ACHN (cell line): ENCODE measurements at regions not wholly inside any gene's neighbourhood (a gene's known extent, or its start where the extent isn't known, plus 50 kb on each side); places are given as distances from the start of the nearest gene placed in this dataset.

Source experiments
- DNase-seq: peaks from one replicate; pipeline ENCODE4 v3.0.0-alpha.2; 2015
- in situ Hi-C: cut with HindIII; loops from 2 replicates; pipeline ENCODE4 v1.10.0; 2017; ENCODE audit warnings: low sequenced_read_pairs, low pct_ligation_motif_present, low pct_unique_long_range_greater_than_20kb

DNA sequence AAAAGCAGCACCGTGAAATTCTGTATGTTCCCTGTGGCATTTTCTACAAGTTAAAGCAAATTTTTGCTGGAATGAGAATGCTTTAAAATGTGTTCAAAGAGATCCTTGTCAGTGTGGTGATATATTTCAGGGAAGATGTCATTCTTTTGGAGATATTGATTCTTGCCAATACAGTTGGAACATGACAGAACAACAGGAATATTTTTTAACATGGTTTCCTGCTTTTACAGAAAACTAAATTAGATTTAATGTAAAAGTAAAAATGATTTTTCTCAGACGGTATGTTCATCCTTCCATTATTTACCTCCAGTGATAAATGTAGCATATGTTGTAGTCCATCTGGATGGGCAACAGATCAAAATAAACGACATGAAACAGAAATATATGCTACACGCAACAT, 474.8 kb downstream of the TMA16 start:
- no peak for DNase-seq
- in situ Hi-C loops: no loop called here

DNA sequence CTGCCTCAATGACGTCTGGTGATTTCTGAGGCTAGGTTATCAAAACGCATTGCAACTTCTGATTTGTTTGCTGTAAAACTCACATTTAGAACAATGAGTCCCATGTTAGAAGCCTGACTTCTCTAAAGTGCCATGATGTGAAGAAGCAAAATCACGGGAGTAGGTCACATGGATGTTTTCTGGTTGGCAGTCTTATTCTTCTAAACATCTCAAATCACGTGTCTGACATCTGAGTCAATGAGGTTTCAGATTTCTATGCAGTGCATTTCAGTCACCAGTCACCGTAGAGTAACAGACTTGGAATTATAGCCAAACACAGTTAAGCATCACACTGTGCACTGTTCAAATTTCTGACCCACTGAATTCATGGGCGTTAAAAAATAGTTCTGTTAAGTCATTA, 482.1 kb downstream of the TMA16 start:
- DNase-seq: no peak
- in situ Hi-C loops: no loop called here

DNA sequence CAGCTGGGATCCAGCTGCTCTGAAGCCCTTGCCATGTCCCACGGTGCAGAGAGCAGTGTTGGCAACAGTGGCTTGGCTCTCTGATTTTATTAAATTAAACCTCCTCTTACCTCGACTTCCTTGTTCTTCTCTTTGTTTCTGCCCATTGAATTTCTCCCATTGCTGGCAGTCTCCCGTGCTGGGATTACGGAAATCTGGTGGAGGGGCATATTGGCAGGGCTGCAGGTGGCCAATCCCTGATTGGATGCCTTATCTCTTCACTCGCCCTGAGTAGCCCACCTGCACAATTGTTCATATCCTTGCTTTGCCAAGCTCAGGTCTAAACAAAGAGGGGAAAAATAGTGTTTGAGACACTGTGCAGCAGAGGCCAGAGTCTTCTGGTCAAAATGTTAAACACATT, 493.9 kb downstream of the TMA16 start:
- in situ Hi-C loops: no loop called here
- no peak for DNase-seq

DNA sequence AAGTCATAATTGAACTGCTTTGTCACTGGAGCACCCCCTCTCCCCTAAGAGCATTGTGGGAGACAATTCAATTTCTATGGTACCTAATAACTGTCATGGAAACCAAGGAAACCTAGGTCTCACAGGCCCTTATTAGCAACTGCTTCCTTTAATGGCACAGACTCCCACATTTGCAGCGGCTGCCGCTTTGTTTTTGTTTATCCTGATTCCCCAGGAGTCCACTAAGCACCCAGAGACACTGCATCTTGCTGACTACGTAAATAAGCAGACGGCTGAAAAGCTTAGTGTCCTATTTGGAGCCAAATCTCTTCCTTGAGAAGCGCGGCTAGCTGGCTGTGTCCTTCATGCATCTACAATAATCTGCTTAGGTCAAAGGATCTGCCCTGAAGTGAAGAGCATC, 494.4 kb downstream of the TMA16 start:
- in situ Hi-C loops: no loop called here
- DNase-seq: no peak

DNA sequence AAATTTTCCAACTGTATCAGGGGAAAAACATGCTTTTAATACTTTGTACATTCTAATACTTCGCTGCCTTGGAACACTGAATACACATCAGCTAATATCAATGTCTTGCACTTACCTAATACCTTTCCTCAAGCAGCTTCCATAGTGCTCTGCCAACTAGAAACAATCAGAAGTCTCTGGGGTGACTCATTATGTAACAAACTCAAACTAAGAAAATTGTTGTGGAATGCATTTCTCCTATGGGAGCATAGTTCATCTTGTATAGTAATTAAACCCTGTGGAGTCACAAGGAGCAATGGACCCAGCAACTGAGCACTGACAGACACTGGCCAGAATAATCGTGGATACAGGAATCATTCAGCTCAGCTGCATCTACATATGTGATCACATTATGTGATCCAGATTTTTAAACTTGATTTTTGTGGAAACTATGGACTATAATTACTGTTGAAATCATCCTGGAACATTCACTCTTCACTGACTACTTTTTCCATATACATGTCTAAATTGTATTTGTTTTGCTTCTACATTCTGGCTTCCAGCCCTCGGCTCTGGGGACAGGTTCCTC, 496.9 kb downstream of the TMA16 start:
- DNase-seq: no peak

DNA sequence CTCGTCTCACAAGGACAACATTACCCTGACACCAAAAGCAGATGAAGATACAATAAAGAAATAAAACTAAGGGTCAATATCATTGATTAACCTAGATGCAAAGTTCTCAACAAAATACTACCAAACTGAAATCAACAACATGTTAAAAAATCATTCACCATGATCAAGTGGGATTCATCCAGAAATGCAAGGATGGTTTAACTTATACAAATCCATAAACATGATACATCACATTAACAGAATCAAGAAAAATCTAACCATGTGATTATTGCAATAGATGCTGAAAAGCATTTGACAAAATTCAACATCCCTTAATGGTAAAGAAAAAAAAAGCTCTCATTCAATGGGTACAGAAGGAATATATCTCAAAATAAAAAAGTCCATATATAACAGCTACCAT, 514.9 kb downstream of the TMA16 start:
- no peak for DNase-seq
- in situ Hi-C loops: no loop called here

More for the DNA sequence above, 496.9 kb downstream of the TMA16 start:
- in situ Hi-C loops: no loop called here

DNA sequence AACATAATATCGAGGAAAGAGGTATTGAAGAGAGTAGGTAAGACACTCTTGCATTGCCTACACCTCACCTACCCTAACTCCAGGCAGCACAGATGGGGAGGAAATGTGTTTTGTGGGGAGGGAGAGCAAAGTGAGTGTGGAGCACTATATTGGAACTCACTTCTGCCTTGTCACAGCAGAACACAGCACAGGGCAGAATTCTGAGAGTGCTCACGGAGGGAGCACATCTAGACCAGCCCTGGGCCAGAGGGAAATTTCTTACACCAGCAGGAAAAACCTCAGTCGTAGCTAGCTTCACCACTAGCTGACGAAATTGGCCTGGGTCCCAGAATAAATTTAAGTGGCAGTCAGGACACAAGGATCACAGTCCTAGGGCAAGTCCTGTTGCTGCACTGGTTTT, 517.3 kb downstream of the TMA16 start:
- in situ Hi-C loops: no loop called here
- no peak for DNase-seq

DNA sequence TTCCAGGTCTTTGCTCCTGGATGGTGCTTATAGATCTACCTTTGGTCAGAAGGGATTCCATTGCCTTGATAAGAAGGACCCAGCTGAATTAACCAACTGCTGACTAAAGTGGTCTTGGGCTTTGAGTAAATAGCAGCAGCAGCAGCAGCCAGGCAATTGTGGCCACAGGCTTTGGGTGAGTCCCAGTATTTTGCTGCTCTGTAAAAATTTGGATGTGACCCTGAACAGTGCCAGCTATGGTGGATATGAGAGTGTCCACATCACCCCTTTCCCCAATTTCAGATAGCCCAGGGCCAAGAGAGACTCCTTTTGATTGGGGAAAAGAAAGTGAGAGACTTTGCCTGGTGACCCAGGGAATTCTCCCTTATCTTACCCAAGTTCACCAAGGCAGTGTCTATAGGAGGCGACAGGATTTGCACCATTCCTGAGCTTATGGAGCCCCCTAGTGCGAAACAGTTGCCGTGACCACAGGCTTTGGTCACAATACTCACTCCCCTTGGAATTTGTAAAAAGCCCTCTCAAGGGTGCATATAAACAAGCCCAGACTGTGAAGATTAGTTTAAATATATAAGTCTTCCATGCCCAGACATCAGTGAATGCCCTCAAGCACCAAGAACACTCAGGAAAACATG, 518.0 kb downstream of the TMA16 start:
- in situ Hi-C loops: no loop called here
- DNase-seq: peak; percentile 53

DNA sequence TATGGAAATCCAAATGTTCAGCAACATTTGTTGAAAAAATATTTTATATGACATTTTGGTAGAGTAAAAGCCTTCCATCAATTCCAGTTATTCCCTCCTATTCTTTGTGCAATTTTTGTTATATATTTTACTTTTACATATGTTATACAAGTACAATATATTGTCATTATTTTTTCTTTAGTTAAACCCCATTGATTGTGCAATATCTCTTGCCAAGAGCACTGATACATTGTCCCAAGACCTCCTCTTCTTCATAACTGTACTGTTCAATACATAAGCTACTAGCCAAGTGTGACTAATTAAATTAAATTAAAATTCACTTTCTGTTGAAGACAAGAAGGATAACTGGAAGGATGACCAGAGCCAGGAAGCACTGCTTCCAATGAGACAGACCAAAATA, 527.5 kb downstream of the TMA16 start:
- in situ Hi-C loops: no loop called here
- no peak for DNase-seq

GRCh38 chr4:164023214-164023613, 528.7 kb downstream of the TMA16 start:
- peak; percentile 3 for DNase-seq
- in situ Hi-C loops: no loop called here

- in situ Hi-C loops: no loop called here
- no peak for DNase-seq
Measured at GRCh38 chr4:164027805-164028204, 533.3 kb downstream of the TMA16 start.

DNA sequence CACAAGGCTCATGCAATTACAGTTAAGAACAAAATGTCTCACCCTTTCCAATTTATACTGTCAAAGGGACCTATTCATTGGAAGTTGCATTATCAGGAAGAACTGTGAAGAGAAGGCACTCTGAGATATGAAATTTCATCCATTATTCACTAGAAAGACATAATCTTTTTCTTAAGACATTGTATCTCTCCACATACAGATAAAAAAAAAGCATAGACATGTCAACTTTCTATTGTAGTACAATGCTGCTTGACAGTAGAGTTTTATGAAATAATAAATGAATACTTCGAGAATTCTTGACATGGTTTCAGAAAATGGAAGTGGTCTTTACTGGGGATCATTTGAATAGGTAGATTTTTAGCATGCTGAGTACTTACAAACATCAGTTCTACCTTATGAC, 545.0 kb downstream of the TMA16 start:
- in situ Hi-C loops: no loop called here
- no peak for DNase-seq

GRCh38 chr4:164056426-164057142, 562.1 kb downstream of the TMA16 start:
- in situ Hi-C loops: no loop called here
- no peak for DNase-seq

- in situ Hi-C loops: no loop called here
Measured at GRCh38 chr4:164058776-164059445, 564.4 kb downstream of the TMA16 start.

DNA sequence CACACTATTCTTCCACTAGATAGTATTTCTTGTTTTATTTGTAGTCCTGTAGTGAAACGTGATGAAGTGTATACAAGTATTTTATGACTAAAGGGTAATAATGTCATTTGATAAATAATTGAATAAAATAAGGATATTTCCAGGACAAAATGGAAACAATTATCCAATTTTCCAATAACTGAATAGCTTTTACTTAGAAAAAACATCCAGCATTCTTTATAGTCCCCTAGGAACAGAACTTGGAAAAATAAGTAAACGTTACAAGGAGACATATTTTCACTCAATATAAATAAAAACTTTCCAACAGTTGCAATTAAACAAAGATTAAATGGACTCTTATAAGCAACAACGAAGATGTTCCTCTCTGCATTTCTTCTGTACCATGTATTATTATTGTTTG, 566.0 kb downstream of the TMA16 start:
- DNase-seq: no peak
- in situ Hi-C loops: no loop called here

More at GRCh38 chr4:164058776-164059445, 564.4 kb downstream of the TMA16 start:
- DNase-seq: no peak

GRCh38 chr4:164068392-164068791, 573.9 kb downstream of the TMA16 start:
- in situ Hi-C loops: no loop called here
- no peak for DNase-seq

DNA sequence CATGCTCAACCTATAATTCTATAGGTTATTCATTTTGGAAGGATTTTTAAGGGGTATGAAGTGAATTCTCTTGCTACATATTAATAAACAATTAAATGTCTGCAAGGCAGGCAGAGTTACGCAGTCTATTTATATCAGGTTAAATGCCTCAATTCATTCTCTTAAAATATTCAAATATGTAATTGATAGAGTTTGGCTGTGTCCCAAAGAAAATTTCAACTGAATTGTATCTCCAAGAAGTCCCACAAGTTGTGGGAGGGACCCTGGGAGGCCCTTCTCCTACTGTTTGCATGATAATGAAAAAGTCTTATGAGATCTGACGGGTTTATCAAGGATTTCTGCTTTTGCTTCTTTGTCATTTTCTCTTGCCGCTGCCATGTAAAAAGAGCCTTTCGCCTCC, 576.1 kb downstream of the TMA16 start:
- no peak for DNase-seq
- in situ Hi-C loops: no loop called here

DNA sequence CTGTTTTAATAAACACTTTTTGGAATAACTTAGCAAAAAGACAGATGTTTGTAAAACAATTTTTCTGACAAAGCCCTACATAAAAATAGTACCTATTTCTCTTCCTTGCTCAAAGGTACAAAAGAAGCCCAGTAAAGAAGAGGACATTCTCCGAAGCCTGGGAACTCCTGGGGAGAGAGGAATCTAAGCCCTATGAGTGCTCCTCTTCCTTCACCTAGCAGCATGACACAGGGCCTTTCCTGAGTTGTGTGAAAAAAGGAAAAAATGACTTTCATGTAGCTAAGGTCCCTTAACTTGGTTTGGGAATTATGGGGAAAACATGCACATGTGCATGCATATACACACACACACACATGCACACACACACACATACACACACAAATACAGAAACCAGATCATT, 586.9 kb downstream of the TMA16 start:
- in situ Hi-C loops: no loop called here
- DNase-seq: no peak

DNA sequence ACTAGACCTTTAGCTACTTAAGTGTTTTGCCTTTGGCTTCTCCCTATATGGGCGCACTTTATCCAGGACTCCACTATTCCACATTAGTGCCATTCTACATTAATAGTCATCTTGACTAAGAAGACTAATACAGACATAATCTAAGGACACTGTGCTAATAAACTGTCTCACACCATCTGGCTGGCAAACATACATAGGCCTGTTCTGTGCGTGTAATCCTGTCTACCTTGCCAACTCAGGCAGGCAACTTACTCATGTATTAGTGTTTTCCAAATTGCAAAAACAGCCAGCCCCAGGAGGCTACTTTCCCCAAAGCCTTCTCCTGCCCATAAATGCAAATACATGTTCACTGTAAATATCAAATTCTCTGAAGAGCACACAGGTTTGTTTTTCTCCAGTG, 587.3 kb downstream of the TMA16 start:
- in situ Hi-C loops: no loop called here
- DNase-seq: no peak

DNA sequence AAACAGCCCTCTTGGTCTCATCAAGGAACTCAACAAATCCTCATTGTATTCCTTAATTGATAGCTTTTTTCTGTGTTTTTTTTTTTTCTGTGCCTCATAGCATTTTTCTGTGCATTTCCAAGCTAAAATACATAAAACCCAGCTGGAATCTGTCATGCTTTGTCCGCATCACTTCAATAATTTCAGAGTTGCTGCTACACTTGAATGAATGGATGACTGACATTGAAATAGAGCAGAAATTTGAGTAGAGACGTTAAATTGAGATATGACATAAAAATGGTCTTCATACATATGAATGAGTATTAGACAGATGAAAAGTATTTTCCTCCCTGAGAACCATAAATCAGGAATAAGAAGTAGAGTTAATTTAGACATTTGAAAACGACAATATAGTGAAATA, 593.2 kb downstream of the TMA16 start:
- in situ Hi-C loops: no loop called here
- no peak for DNase-seq
